Renal cortical epithelial cell (primary cell): ENCODE measurements at regions not wholly inside any gene's neighbourhood (a gene's known extent, or its start where the extent isn't known, plus 50 kb on each side); places are given as distances from the start of the nearest gene placed in this dataset.
A peak's percentile ranks its signal among the peaks of the same experiment; 100 is the strongest.
"Not testable (repeated sequence)": the region's sequence is repeated elsewhere in the genome, so short reads cannot be mapped to it uniquely, and the experiment has no call there.

Source experiments
- DNase-seq: peaks from one replicate; pipeline ENCODE4 v3.0.0-alpha.2; 2011; ENCODE audit warnings: low read depth

DNA sequence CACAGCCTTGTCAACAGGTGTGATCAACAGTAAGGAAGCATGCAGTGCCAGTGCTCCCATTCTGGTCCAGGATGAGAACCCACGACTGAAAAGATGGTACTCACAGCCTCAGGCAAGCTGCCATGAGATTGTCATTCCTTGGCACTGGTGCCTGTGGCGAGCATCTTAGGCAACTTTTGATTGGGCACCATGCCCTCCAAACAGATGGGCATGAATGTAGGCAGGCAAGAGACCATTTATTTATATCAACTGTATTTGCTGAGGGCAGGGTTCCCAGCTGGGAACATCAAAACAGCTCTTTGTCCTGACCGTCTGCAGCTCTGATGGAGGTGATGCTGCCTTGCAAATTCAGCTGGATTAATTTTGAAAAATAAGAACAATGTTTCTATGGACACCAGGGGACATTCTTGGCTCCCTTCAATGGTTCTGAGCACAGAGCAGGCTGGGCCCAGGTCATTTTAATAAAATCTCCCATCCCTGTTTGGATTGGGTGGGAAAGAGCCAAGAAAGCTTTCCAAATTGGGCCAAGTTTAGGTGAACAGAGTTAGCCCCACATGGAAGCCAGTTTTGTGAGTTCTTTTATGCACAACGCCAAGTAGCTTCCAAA, 522.5 kb downstream of the RMST start:
- no peak for DNase-seq

DNA sequence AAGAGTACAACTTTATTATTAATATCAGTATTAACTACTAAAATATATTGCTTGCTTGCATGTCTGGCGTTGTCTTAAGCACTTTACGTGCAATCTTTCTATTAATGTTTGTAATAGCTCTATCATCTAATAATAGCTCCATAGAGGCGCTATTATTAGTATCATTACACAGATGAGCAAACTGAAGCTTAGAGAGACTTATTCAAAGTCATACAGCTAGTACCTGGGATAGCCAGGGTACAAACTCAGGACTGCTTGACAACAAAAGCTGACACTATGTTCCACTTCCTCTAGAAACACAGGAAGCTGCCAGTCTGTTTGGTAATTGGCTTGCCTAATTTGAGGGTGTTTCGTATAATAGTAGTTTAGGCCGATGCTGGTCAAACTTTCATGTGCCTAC, 523.2 kb downstream of the RMST start:
- DNase-seq = no peak

GRCh38 chr12:97988588-97988987, 526.0 kb downstream of the RMST start:
- DNase-seq = not testable (repeated sequence)

- DNase-seq = no peak
Observed at GRCh38 chr12:97989366-97989940, 525.9 kb upstream of the TMPO start.

- DNase-seq = no peak
Observed at GRCh38 chr12:97994746-97995484, 520.5 kb upstream of the TMPO start.

- no peak for DNase-seq
Observed at GRCh38 chr12:97995559-97995958, 519.8 kb upstream of the TMPO start.

GRCh38 chr12:98001430-98001829, 514.0 kb upstream of the TMPO start:
- no peak for DNase-seq

DNA sequence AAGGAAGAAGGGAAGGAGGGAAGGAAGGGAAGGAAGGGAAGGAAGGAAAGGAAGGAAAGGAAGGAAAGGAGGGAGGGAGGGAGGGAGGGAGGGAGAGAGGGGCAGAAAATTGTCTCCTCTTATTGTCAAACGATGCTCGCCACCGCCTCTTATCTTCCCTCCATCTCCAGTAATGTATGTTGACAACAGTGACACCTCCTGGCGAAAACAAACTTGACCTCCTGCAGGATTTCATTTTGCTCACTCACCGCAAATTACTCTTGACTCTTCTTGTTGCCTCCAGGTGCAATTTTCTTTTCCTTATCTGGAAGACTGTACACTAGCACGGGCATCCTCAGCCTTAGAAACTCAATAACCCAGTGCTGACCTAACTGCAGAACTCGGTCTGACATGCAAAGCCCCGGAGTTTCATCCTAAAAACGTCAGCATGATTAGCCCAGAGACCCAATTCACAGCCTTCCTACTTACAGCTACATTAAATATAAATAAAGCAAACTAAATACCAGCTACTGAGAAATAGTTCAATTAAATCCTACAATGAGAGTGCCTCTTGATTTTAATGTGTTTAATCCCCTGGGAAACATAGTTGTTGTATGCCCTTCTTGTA, 512.4 kb upstream of the TMPO start:
- peak; percentile 47 for DNase-seq

GRCh38 chr12:98007963-98008362, 507.4 kb upstream of the TMPO start:
- DNase-seq = no peak

GRCh38 chr12:98013560-98013959, 501.8 kb upstream of the TMPO start:
- DNase-seq = no peak

DNA sequence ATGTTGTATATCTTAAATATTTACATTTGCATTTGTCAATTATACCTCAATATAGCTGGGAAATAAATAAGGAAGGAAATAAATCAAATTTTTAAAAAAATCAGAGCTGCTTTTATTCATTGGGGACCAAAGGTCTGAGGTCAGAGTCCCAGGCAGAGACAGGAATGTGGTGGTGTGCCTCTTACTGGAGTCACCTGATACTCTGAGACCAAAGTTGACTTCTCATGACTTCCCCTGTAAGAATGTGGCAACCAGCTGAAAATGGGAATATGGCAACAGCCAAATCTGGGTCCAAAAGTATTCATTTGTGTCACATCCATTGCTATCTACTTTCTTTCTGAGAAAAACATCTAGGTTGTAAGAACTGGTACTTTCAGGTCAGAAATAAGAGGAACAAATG, 496.6 kb upstream of the TMPO start:
- no peak for DNase-seq

DNA sequence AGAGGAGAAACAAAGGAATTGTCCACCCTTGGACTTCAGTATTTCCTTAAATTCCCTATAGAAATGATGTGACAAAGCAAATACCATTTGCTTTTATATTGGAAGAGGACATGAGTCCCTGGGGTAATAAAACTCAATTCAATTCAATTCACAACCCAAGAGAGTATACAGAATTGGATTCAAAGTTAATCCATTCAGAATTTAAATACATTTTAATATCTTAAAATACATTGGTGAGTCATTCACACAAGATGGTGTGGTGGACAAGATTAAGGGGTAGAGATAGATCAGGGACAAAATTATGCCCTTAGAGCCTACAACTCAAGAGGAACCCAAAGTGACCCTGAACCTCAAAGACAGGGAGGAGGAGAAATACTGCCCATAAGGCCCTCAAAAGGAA, 495.0 kb upstream of the TMPO start:
- no peak for DNase-seq

DNA sequence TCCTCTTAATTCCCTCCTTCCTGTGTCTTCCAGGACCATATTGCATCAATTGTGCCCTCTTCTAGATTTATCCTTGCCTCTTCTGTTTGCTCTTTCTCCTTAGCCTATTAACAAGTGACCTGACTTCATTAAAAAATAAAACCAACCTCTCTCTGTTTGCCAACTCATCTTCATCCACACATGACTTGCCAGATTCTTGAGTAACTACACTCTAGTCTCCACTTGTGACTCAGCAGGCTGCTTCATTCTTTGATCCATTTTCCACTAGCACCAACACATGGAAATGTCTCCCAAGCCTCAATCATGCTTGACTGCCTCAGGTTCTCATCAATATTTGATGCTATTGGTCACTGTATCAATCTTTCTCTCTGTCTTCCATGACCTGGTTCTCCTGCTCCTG, 492.4 kb upstream of the TMPO start:
- DNase-seq = peak; percentile 0

- DNase-seq = no peak
Observed at GRCh38 chr12:98037401-98038140, 477.8 kb upstream of the TMPO start.

GRCh38 chr12:98042668-98043067, 472.7 kb upstream of the TMPO start:
- DNase-seq = no peak

DNA sequence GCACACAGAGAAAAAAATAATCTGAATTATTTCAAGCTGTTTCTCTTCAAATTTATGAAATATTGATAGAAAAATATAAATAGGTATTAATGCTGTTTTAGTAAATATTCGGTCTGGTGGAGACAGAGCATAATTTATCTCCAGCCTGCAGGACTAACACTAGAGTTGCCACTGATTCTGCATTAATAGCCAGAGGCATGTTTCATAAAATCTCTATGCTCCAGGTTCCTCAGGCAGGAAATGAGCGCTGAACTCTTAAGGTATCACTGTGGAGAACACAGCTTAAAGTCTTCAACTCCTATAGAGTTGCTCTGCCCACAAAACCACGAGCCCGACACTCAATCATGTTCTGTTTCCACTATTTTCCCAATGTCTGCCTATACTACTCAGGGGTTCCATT, 470.0 kb upstream of the TMPO start:
- no peak for DNase-seq

DNA sequence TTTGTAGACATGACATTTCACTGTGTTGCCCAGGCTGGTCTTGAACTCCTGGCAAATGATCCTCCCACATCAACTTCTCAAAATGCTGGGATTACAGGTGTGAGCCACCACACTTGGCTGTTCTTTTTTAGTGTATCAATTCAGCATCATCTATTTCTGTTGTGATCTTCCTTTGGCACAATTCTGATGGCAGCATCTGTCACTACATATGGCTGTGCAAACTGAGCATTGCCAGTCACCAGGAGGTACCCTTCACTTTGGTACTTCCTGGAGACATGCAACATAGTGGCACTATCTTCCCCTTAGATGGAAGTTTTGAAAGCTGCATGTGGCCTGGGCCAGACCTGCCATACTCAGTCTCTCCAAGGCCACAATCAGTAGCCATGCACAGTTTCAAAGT, 467.1 kb upstream of the TMPO start:
- DNase-seq = no peak

- DNase-seq = no peak
Observed at GRCh38 chr12:98053202-98053601, 462.2 kb upstream of the TMPO start.

DNA sequence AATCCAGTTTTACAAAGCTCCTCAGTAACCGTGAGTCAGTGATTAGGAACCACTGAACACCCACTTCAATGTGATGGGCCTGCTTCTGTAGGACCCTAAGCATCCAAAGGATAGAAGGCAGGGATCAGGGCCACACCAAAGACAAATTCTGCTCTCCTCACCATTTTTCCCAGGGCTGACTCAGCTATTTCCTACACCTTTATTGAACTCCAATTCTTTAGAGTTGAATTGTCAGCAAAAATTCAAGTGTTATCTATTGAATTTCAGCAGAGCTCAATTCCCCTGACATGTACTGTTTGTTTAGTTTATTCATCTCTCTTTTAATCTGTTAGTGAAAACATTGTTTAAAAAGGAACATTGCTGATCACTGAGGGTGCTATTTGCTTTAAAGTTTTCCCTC, 457.7 kb upstream of the TMPO start:
- DNase-seq = no peak

DNA sequence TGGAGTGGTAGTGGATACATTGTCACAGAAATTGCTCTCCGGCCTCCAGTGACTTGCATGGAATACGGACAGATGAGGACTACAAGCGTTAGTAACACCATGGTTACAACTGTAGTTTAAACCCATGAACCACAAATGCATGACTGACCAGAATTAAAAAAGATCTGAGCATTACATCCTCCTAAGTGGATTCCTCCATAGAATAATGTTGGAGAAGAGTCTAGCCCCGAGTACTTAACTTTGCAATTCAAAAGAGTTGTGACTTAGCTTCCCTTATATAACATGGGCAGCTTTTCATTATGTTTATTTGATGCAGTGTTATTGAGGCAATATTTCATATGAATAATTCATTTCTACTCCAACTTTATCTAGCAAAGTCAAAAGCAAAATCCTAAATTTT, 457.2 kb upstream of the TMPO start:
- DNase-seq = no peak

GRCh38 chr12:98058838-98059237, 456.6 kb upstream of the TMPO start:
- no peak for DNase-seq

DNA sequence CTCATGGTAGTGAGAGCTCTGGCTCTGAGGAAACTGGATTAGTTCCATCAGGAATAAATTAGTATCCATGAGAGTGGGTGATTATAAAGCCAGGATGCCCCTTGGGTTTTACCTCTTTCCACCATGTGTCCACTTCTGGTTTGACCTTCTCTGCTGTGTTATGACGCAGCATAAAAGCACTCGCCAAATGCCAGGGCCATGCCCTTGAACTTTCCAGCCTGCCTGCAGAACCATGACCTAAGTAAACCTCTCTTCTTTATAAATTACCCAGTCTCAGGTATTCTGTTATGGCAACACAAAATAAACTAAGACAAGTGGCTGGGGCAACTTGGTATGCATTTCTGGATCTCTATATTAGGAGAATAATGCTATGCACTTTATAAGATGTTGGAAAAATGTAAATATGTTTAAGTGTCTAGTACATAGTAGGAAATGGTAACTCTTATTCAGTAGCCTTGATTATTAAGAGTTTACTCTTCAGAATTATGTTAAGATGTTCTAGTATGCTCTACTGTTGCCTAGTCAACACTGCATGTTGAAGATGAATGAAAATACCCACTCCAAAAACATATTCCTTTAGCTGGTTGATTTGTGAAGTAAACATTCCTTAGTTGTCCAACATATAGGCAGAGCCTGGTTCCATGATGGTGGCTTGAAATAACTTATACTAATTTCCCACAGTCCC, 455.6 kb upstream of the TMPO start:
- DNase-seq = no peak
